T-cell (primary cell): ENCODE measurements at regions not wholly inside any gene's neighbourhood (a gene's known extent, or its start where the extent isn't known, plus 50 kb on each side); places are given as distances from the start of the nearest gene placed in this dataset.

ENCODE experiments used
- ATAC-seq, 4 experiments: fragments of 200-7000 bp in 3 of 4; fragments of 150-1000 bp in 1 of 4; cut with Tn5 transposase; replicated peaks in 1 of 4; 1 replicate in 3 of 4; 2 replicates in 1 of 4; pipeline ENCODE4 v1.10.0; 2021; ENCODE audit warnings: moderate library complexity in 3 of 4, mild to moderate bottlenecking in 2 of 4, moderate number of reproducible peaks in 1 of 4
- CTCF ChIA-PET, 2 donors: fragments of 300-600 bp; sonication (Branson Sonifier 250); formaldehyde crosslinking; loops; one replicate each; lab custom pipeline; 2022; ENCODE audit warnings: antibody characterized with exemption in 2 of 2; lab: Charles Lee
- POLR2A ChIA-PET, 2 donors: fragments of 300-600 bp; sonication (Branson Sonifier 250); formaldehyde crosslinking; loops; one replicate each; lab custom pipeline; 2022; ENCODE audit warnings: antibody characterized with exemption in 2 of 2; lab: Charles Lee
- DNase-seq, 35 experiments: peaks; one replicate each; pipeline versions ENCODE4 v3.0.0 to v3.0.0-alpha.2; 2013 to 2023
- H3K27ac ChIP-seq: one replicate; pipeline ENCODE4 v1.5.1; 2013; ENCODE audit warnings: low read length
- H3K27me3 ChIP-seq, 2 experiments: replicated peaks in 1 of 2; 1 replicate in 1 of 2; 2 replicates in 1 of 2; pipeline versions ENCODE4 v1.6.1 to v1.7.0; 2013; ENCODE audit warnings: low read length in 1 of 2, mixed read lengths in 1 of 2; ENCODE audit not compliant: control insufficient read depth in 2 of 2, insufficient read depth in 2 of 2; ENCODE audit errors: extremely low read depth in 1 of 2
- H3K36me3 ChIP-seq, 2 donors: 1 replicate in 1 of 2; 2 replicates in 1 of 2; pipeline versions ENCODE4 v1.6.1 to v1.7.0; 2013; ENCODE audit warnings: low read length in 1 of 2; ENCODE audit not compliant: control insufficient read depth in 2 of 2, insufficient read depth in 1 of 2; ENCODE audit errors: extremely low read depth in 1 of 2
- H3K4me1 ChIP-seq, 2 experiments: 1 replicate in 1 of 2; 2 replicates in 1 of 2; pipeline versions ENCODE4 v1.6.1 to v1.7.0; 2013; ENCODE audit warnings: low read length in 2 of 2, mixed read lengths in 1 of 2; ENCODE audit not compliant: insufficient read depth in 2 of 2, control insufficient read depth in 1 of 2; ENCODE audit errors: extremely low read depth in 1 of 2
- H3K4me3 ChIP-seq, 2 donors: 1 replicate in 1 of 2; 2 replicates in 1 of 2; pipeline versions ENCODE4 v1.5.1 to v1.7.0; 2013; ENCODE audit warnings: mild to moderate bottlenecking in 2 of 2, low read length in 1 of 2, moderate library complexity in 1 of 2; ENCODE audit not compliant: control insufficient read depth in 1 of 2; ENCODE audit errors: extremely low read depth in 1 of 2
- H3K9me3 ChIP-seq: 2 replicates; pipeline ENCODE4 v1.7.0; 2013
- H3K27ac Mint-ChIP-seq, 2 donors: one replicate each; pipeline ENCODE4 v1.8.0; 2020 to 2021; ENCODE audit warnings: mild to moderate bottlenecking in 2 of 2, mixed read lengths in 2 of 2
- H3K27me3 Mint-ChIP-seq, 2 donors: one replicate each; pipeline ENCODE4 v1.8.0; 2021 to 2022; ENCODE audit warnings: mixed read lengths in 2 of 2
- H3K36me3 Mint-ChIP-seq: one replicate; pipeline ENCODE4 v1.8.0; 2021; ENCODE audit warnings: mixed read lengths
- H3K4me1 Mint-ChIP-seq, 3 donors: one replicate each; pipeline ENCODE4 v1.8.0; 2020 to 2022; ENCODE audit warnings: mixed read lengths in 3 of 3, mild to moderate bottlenecking in 1 of 3
- H3K4me3 Mint-ChIP-seq, 3 donors: one replicate each; pipeline ENCODE4 v1.8.0; 2020 to 2022; ENCODE audit warnings: mild to moderate bottlenecking in 3 of 3, mixed read lengths in 3 of 3, moderate library complexity in 3 of 3
- H3K9me3 Mint-ChIP-seq, 3 donors: one replicate each; pipeline ENCODE4 v1.8.0; 2020 to 2022; ENCODE audit warnings: mixed read lengths in 3 of 3
- WGBS: methylation state at CpG from one replicate; pipeline ENCODE4 v1.1.5; 2013; ENCODE audit warnings: missing lambda C conversion rate; ENCODE audit not compliant: insufficient coverage; 5-methylcytosine and 5-hydroxymethylcytosine counted together

DNA sequence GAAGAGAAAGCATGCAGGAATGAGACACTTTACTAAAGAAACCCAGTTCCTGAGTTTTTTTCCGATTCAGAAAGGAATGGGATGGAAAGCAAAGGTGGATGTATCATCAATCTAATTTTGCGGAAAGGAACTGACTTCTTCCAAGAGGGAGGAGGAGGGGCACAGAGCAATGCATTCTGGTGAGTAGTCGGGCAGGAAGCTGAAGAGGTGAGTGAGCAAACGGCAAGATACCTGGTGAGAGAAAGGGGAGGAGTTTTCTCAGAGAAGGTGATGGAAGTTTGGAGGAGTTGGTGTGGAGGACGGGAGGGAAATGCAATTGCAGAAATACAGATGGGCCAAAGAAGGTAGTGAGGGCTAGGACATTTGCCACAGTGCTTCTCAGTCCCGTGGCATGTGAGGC lies 713.2 kb downstream of the KCNJ2 start:
- no peak overlapping the region for H3K27ac Mint-ChIP-seq
- H3K36me3 Mint-ChIP-seq: no peaks in the 10 kb centered on the region
- no peaks in the 10 kb centered on the region for H3K27me3 Mint-ChIP-seq
- H3K9me3 ChIP-seq: no peaks in the 10 kb centered on the region
- POLR2A ChIA-PET: no interaction called here
- no peaks in the 10 kb centered on the region for H3K4me1 Mint-ChIP-seq
- no peak overlapping the region for H3K27ac ChIP-seq
- DNase-seq: no peak
- no peak overlapping the region for H3K4me3 ChIP-seq
- H3K4me3 Mint-ChIP-seq: no peak overlapping the region
- H3K27me3 ChIP-seq: no peaks in the 10 kb centered on the region
- H3K36me3 ChIP-seq: no peaks in the 10 kb centered on the region
- no peak for ATAC-seq
- CTCF ChIA-PET: no interaction called here
- peaks cover 6 to 12% (median 9%) of the 10 kb centered on the region in 3 donors for H3K9me3 Mint-ChIP-seq
- 75% methylated on average over 6 of the region's 6 CpGs for WGBS
- H3K4me1 ChIP-seq: no peaks in the 10 kb centered on the region

DNA sequence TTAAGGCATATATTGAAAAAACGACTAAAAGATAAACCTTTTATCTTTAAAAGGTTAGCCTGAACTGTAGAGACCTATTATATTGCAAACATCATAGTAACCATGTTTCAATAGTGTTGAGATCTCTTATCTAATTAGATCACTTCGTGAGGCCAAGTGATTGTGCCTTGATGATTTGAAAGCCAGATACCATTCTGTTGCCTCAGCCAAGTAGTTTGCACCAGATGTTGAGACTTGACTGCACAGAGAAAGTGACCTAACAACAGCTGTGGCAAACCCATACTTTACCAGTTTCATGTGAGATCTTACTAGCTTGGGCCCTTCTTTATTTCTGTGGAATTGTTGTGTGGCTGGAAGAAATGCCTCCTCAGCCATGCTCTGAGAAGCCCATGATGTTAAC lies 717.3 kb downstream of the KCNJ2 start:
- DNase-seq (no peak), ATAC-seq (no peak)
- Mint-ChIP-seq H3K4me3 (no peak overlapping the region), H3K27me3 (peaks cover 0 to 3% of the 10 kb centered on the region in 2 donors), H3K4me1 (no peaks in the 10 kb centered on the region), H3K9me3 (peaks cover 2 to 18% (median 9%) of the 10 kb centered on the region in 3 donors), H3K36me3 (no peaks in the 10 kb centered on the region), H3K27ac (no peak overlapping the region)
- Histone ChIP-seq H3K4me3 (no peak overlapping the region), H3K36me3 (no peaks in the 10 kb centered on the region), H3K9me3 (peaks cover 2% of the 10 kb centered on the region), H3K4me1 (no peaks in the 10 kb centered on the region), H3K27ac (no peak overlapping the region), H3K27me3 (no peaks in the 10 kb centered on the region)
- ChIA-PET CTCF (no interaction called here), POLR2A (no interaction called here)
- WGBS: 40% methylated on average over 1 of the region's 2 CpGs

DNA sequence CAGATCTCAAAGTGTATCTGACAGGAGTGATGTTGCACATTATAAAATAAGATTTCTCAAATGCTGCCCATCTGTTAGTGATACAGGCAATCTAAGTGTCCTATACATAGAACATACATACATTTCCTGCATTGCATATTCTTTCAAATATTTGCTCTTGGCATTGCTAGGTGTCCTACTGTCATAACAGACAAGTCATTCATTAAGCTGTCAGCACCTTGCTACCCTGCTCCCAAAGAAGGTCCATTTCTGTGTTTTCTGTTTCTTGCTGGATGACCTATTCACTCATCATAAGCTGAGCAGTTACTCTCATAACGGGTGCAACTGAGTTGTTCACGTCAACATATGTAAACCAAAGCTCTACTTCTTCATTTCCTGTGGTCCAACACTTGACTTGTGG lies 719.0 kb downstream of the KCNJ2 start:
- Histone ChIP-seq H3K27ac (no peak overlapping the region), H3K4me1 (no peaks in the 10 kb centered on the region), H3K36me3 (no peaks in the 10 kb centered on the region), H3K9me3 (peaks cover 2% of the 10 kb centered on the region), H3K4me3 (no peak overlapping the region), H3K27me3 (no peaks in the 10 kb centered on the region)
- CTCF ChIA-PET: no interaction called here
- Mint-ChIP-seq H3K36me3 (no peaks in the 10 kb centered on the region), H3K27ac (no peak overlapping the region), H3K4me3 (no peak overlapping the region), H3K4me1 (no peaks in the 10 kb centered on the region), H3K27me3 (peaks cover 0 to 3% of the 10 kb centered on the region in 2 donors), H3K9me3 (peaks cover 0 to 6% (median 4%) of the 10 kb centered on the region in 3 donors)
- DNase-seq (no peak), ATAC-seq (no peak)
- no CpG with 5 or more reads among the region's 2 CpGs for WGBS
- POLR2A ChIA-PET: no interaction called here

DNA sequence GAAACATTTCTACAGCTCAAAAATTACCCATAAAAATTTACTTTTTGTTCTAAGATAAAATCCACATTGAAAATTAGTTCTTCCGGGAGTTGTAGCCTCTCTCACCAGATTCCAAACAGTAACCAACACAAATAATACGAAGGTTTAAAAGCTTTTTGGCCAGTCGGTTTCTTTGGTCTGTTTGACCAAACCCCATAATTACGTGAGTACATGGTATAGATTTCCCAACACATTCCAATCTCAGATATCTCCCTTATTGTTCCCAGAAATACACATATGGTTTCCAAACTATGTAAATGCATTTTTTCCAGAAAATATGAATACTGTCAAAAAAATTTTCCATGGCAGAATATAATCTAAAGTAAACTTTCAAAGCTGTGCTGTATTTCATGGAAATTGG lies 722.0 kb downstream of the KCNJ2 start:
- ChIA-PET POLR2A (no interaction called here), CTCF (no interaction called here)
- Mint-ChIP-seq H3K27me3 (peaks cover 0 to 3% of the 10 kb centered on the region in 2 donors), H3K27ac (no peak overlapping the region), H3K36me3 (no peaks in the 10 kb centered on the region), H3K4me3 (no peak overlapping the region), H3K4me1 (no peaks in the 10 kb centered on the region), H3K9me3 (peaks cover 3 to 7% (median 6%) of the 10 kb centered on the region in 3 donors)
- Histone ChIP-seq H3K4me3 (no peak overlapping the region), H3K27ac (no peak overlapping the region), H3K9me3 (peaks cover 2% of the 10 kb centered on the region), H3K27me3 (no peaks in the 10 kb centered on the region), H3K4me1 (no peaks in the 10 kb centered on the region), H3K36me3 (no peaks in the 10 kb centered on the region)
- 83% methylated on average over 1 of the region's 4 CpGs for WGBS
- DNase-seq: no peak
- ATAC-seq: no peak

DNA sequence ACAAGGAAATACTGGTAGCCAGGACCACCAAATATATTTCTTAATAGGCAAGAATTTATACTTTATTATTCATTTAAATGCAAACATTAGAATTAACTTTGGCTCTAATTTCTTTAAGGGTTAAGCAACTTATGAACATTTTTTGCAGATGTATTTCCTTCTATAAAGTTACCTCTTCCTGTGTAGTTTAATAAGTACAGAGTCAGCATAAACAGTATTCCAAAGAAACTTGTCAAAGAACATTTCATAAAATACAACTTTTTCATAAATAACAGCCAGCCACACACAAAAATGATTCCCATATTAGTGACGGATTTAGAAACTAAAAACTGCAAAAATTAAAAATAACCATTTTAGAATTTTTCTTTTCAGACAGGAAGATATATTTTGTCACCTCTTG lies 723.2 kb downstream of the KCNJ2 start:
- Mint-ChIP-seq H3K4me1 (no peaks in the 10 kb centered on the region), H3K9me3 (peaks cover 4 to 6% (median 5%) of the 10 kb centered on the region in 3 donors), H3K27ac (no peak overlapping the region), H3K27me3 (peaks cover 0 to 3% of the 10 kb centered on the region in 2 donors), H3K4me3 (no peak overlapping the region), H3K36me3 (no peaks in the 10 kb centered on the region)
- no CpG with 5 or more reads among the region's 1 CpG for WGBS
- no peak overlapping the region for H3K4me3 ChIP-seq
- peaks cover 2% of the 10 kb centered on the region for H3K9me3 ChIP-seq
- H3K4me1 ChIP-seq: no peaks in the 10 kb centered on the region
- ATAC-seq: no peak
- no peaks in the 10 kb centered on the region for H3K36me3 ChIP-seq
- ChIA-PET POLR2A (no interaction called here), CTCF (no interaction called here)
- H3K27me3 ChIP-seq: no peaks in the 10 kb centered on the region
- no peak for DNase-seq
- no peak overlapping the region for H3K27ac ChIP-seq

DNA sequence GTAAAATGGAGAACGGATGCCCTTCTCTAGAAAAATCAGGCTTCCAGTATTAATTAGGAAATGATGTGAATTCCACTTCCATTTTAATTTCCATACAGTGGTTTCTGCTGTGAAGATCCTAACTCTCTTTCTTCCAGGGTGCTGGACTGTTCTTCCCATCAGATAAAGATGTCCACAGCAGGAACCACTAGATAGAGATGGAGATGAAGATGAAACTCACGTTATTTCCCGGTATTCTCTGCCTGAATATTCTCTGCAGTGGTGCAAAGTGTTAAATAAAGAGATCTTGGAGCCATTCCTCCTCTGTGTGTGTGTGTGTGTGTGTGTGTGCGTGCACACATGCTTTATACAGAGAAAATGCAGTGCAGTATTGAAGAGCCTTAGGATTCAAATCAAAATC lies 727.5 kb downstream of the KCNJ2 start:
- WGBS: no CpG with 5 or more reads among the region's 4 CpGs
- Mint-ChIP-seq H3K9me3 (peaks cover 6 to 14% (median 12%) of the 10 kb centered on the region in 3 donors), H3K27ac (no peak overlapping the region), H3K27me3 (no peaks in the 10 kb centered on the region), H3K36me3 (no peaks in the 10 kb centered on the region), H3K4me1 (no peaks in the 10 kb centered on the region), H3K4me3 (no peak overlapping the region)
- ATAC-seq (no peak), DNase-seq (no peak)
- no peaks in the 10 kb centered on the region for H3K4me1 ChIP-seq
- H3K27me3 ChIP-seq: no peaks in the 10 kb centered on the region
- CTCF ChIA-PET: no interaction called here
- H3K9me3 ChIP-seq: peaks cover 1% of the 10 kb centered on the region
- no peak overlapping the region for H3K27ac ChIP-seq
- H3K4me3 ChIP-seq: no peak overlapping the region
- POLR2A ChIA-PET: no interaction called here
- H3K36me3 ChIP-seq: no peaks in the 10 kb centered on the region

DNA sequence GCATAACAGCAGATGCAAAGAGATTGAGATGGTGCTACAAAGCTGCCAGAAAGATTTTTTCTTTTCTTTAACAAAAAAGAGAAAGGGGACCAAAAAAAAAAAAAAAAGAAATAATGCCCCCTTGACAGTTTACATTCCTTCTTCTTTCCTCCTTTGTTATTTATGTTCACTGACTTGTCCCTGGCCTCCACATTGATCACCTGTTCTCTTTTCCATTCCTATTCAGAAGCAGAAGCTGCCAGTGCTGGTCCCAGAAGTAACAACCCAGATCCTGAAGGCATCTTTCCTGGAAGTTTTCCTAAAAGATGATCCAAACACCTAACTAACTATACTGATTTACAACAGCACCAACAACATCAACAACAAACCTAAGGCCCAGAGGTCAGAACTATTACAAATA lies 728.1 kb downstream of the KCNJ2 start:
- Mint-ChIP-seq H3K27me3 (no peaks in the 10 kb centered on the region), H3K4me1 (no peaks in the 10 kb centered on the region), H3K36me3 (no peaks in the 10 kb centered on the region), H3K4me3 (no peak overlapping the region), H3K27ac (no peak overlapping the region), H3K9me3 (peaks cover 8 to 17% (median 12%) of the 10 kb centered on the region in 3 donors)
- Histone ChIP-seq H3K4me3 (no peak overlapping the region), H3K27ac (no peak overlapping the region), H3K9me3 (peaks cover 2% of the 10 kb centered on the region), H3K36me3 (no peaks in the 10 kb centered on the region), H3K4me1 (no peaks in the 10 kb centered on the region), H3K27me3 (no peaks in the 10 kb centered on the region)
- DNase-seq (no peak), ATAC-seq (no peak)
- POLR2A ChIA-PET: no interaction called here
- CTCF ChIA-PET: no interaction called here
